ENCODE measurements at regions not wholly inside any gene's neighbourhood (a gene's known extent, or its start where the extent isn't known, plus 50 kb on each side); places are given as distances from the start of the nearest gene placed in this dataset.

DNA sequence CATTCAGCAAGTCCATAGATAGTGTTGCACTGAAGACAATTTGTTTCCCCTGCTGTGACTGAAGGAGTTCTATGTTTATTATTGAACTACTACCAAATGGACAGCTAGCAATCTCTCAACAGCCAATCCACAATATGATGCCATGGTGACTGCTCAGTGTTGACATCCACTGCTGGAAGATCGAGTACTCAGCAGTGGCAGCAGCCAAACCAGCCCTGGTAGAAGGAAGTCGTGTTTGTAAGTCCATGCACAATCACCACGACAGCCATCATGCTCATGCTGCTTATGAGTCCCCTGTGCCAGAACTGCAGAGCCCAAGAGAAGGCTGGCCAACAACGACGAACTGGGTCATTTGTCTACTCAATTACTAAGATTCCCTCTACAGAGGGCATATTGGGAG, 66.4 kb downstream of the OSR1 start:
- TF ChIP-seq, protein P1, sequence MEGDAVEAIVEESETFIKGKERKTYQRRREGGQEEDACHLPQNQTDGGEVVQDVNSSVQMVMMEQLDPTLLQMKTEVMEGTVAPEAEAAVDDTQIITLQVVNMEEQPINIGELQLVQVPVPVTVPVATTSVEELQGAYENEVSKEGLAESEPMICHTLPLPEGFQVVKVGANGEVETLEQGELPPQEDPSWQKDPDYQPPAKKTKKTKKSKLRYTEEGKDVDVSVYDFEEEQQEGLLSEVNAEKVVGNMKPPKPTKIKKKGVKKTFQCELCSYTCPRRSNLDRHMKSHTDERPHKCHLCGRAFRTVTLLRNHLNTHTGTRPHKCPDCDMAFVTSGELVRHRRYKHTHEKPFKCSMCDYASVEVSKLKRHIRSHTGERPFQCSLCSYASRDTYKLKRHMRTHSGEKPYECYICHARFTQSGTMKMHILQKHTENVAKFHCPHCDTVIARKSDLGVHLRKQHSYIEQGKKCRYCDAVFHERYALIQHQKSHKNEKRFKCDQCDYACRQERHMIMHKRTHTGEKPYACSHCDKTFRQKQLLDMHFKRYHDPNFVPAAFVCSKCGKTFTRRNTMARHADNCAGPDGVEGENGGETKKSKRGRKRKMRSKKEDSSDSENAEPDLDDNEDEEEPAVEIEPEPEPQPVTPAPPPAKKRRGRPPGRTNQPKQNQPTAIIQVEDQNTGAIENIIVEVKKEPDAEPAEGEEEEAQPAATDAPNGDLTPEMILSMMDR (IDR thresholded peaks at IDR 0.05; ENCODE audit: low read depth, low read length, missing input control): no peak
- TF ChIP-seq GABPA (IDR thresholded peaks at IDR 0.05 in 1 of 2, conservative IDR thresholded peaks at IDR 0.05 in 1 of 2) (no peak), SP1 (IDR thresholded peaks at IDR 0.05) (no peak), JUND (IDR thresholded peaks at IDR 0.05) (no peak), YY1 (IDR thresholded peaks at IDR 0.05) (no peak), TAF1 (conservative IDR thresholded peaks at IDR 0.05) (no peak), HNF4G (IDR thresholded peaks at IDR 0.05) (no peak), RAD21 (IDR thresholded peaks at IDR 0.05) (no peak), EGR1 (IDR thresholded peaks at IDR 0.05; ENCODE audit: low read depth in 2 of 2) (no peak), NR2F2 (IDR thresholded peaks at IDR 0.05) (no peak)
- TF ChIP-seq, protein P2, sequence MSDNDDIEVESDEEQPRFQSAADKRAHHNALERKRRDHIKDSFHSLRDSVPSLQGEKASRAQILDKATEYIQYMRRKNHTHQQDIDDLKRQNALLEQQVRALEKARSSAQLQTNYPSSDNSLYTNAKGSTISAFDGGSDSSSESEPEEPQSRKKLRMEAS (IDR thresholded peaks at IDR 0.05): no peak
- TF ChIP-seq, protein P3, sequence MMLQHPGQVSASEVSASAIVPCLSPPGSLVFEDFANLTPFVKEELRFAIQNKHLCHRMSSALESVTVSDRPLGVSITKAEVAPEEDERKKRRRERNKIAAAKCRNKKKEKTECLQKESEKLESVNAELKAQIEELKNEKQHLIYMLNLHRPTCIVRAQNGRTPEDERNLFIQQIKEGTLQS (IDR thresholded peaks at IDR 0.05): no peak
- TF ChIP-seq, protein P4, sequence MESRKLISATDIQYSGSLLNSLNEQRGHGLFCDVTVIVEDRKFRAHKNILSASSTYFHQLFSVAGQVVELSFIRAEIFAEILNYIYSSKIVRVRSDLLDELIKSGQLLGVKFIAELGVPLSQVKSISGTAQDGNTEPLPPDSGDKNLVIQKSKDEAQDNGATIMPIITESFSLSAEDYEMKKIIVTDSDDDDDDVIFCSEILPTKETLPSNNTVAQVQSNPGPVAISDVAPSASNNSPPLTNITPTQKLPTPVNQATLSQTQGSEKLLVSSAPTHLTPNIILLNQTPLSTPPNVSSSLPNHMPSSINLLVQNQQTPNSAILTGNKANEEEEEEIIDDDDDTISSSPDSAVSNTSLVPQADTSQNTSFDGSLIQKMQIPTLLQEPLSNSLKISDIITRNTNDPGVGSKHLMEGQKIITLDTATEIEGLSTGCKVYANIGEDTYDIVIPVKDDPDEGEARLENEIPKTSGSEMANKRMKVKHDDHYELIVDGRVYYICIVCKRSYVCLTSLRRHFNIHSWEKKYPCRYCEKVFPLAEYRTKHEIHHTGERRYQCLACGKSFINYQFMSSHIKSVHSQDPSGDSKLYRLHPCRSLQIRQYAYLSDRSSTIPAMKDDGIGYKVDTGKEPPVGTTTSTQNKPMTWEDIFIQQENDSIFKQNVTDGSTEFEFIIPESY (IDR thresholded peaks at IDR 0.05): no peak

All from liver (tissue), 3 donors.